SKM-1 (cell line): ENCODE measurements at regions not wholly inside any gene's neighbourhood (a gene's known extent, or its start where the extent isn't known, plus 50 kb on each side); places are given as distances from the start of the nearest gene placed in this dataset.
A peak's percentile ranks its signal among the peaks of the same experiment; 100 is the strongest.
"Not testable (repeated sequence)": the region's sequence is repeated elsewhere in the genome, so short reads cannot be mapped to it uniquely, and the experiment has no call there.

Source experiments
- DNase-seq: peaks from one replicate; lab custom pipeline; 2025; ENCODE audit not compliant: unreplicated experiment; lab: John Stamatoyannopoulos, UW

DNA sequence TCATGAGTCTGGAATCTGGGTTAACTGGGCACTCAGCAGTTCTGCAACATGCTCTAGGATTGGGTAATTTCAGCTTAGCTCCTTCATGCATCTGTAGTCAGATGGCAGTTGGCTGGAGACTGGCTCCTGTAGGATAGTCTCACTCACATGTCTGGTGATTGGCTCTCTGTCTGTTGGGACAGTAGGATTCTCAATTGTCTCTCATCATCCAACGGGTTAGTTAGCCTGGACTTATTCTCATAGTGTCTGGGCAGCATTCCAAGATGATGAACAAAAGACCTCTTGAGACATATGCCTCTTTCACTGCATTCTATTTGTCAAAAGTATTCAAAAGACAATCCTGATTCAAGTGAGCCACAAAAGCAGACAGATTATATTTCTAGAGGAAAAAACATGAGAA is 795.6 kb upstream of the GALNTL6 start:
- no peak for DNase-seq

- no peak for DNase-seq
Observed at GRCh38 chr4:171016145-171016544, 797.1 kb upstream of the GALNTL6 start.

DNA sequence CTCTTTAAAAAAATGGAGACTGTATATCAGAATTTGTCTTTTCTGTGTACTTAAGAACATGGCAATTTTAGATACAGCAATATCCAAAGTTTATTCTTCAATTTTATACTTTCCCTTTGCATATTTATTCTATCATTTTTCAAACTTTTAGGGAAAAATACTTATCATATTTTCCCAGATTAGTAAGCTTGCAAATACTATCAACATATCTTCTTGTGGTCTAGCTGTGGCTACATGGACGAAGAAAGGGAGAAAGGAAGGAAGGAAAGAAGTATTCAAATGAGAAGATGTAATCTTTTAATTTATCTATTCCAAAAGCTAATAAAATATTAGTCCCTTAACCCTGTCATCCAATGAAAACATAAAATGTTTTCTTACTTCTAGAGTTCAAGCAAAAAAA is 797.8 kb upstream of the GALNTL6 start:
- DNase-seq = no peak

DNA sequence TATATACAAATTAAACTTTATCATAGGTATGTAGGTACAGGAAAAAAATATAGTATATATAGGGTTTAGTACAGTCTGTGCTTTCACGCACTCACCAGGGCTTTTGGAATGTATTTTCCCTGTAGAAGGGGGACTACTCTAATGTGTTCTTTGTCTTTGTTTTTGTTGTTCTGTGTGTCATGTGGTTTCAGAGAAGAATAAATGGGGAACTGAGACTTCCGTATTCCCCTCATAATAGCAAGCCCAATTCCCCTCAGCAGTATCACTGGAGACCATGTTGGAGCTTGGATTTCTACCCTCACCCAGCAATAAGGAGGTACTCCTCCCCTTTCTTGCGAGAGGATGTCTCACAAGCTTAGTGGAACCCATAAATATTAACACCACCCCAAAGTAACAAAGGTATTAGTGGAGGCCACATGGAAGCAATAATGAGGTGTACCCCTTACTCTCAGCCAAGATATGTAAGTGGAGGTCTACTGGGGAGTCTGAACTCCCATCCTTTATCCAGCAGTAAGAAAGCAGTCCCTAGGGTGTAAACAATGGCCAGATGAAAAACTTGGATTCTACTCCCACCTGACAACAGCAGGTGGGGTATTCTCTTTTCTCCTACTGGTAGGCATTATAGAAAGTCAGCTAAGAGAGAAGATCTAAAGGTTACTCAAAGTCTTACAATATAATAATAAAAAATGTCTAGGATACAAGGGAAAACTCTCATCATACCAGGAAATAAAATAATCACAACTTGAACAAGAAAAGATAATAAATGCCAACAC is 805.4 kb upstream of the GALNTL6 start:
- DNase-seq = no peak

DNA sequence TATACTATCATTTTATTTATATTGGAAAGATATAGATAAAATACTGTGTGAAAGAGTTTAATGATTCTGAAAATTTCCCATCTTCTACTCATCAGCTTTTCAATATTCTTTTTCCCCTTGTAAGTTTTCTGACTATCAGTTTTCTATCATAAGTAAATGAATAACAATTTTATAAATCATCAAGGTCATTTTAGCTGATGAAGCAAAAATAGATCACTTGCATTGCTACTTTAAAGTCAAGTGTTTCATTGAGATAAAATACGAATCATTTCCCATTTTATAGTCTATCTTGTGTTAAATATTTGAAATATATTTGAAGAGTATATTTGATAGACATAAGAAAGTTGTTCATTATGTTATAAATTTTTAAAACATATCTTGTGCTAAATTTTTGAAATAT is 811.0 kb upstream of the GALNTL6 start:
- DNase-seq = no peak

DNA sequence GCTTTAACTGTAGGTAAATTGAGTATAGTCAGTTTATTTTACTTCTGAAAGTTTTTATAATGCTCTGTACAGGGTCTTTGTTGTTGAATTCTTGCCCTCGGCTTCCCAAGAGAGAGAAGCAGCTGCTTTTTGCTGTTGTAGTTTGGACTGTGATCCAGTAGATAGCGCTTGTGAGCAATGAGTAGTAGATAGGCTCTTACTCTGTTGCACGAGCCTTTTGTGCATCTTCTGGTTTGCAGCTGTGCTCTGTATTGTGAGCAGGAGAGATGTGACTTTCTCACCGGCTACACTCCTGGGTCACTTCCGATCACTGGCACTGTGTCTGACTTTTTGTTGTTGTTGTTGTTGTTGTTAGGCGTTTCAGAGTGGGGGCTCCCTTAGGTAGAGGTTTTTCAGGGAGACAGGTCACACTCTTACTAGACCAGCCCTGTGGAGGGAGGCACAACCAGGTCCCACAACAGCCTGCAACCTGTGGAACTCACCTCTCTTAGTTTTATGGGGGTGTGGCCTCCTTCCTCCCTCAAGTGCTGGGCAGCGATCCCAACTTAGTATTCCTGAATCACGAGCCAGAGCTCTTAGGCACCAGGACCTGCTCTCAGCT is 822.1 kb upstream of the GALNTL6 start:
- peak; percentile 4 for DNase-seq

GRCh38 chr4:170988446-170988845 is 824.8 kb upstream of the GALNTL6 start:
- DNase-seq = no peak

DNA sequence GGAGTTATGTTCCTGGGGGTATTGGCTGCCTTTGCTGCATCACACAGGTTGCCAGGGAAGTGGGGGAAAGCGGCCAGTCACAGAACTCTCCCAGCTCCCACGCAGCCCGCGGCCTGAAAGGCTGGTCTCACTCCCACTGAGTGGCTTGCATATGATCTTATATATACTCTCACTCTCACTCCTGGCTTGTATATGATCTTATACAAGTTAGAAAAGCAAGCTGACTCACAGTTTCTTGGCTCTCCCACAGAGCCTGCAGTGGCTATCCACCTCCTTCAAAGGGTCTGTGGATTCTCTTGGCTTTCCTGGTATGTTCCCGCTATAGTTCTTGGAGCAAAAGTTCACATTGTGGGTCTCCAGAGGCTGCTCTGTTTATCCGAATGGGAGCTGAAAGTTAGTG is 833.5 kb upstream of the GALNTL6 start:
- no peak for DNase-seq

GRCh38 chr4:170978990-170979389 is 834.2 kb upstream of the GALNTL6 start:
- no peak for DNase-seq

DNA sequence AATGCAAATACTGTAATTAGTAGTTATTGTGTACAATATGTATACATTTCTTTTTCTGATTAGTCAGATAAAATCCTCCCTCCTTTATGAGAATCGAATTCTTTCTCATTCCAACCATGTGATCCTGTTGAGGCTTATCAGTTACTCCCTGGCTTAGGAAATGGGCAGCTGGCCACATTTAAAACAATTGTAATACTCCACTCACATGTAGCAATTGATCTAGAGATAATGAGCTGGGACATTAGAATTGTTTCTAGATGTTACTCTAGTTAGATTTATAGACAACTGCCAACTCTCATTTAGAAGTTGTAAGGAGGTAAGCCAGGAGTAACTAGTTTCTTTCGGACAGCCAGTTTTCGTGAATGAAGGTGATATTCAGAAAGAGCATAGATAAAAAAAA is 859.3 kb upstream of the AADAT start:
- no peak for DNase-seq

- no peak for DNase-seq
Observed at GRCh38 chr4:170940043-170940724, 850.4 kb upstream of the AADAT start.

DNA sequence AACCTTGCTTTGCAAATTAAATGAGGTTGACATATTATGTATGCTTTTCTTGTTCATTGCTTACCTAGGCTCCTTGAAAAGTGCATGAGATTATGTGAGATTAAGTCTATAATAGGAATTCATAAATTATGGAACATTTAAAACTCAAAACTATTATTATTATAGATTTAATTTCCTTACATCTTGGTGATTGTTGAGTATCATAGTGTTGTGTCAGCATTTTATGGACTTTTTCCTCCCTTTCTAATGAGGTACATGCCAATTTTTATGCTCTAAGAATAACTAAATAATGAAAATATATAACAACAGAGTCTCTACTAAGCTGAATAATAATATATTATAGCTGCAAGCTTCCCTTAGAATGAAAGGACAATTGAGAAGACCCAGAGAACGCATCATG is 848.8 kb upstream of the AADAT start:
- DNase-seq = no peak

GRCh38 chr4:170931321-170931720 is 841.6 kb upstream of the AADAT start:
- DNase-seq = no peak

- DNase-seq = no peak
Observed at GRCh38 chr4:170888660-170889059, 798.9 kb upstream of the AADAT start.

DNA sequence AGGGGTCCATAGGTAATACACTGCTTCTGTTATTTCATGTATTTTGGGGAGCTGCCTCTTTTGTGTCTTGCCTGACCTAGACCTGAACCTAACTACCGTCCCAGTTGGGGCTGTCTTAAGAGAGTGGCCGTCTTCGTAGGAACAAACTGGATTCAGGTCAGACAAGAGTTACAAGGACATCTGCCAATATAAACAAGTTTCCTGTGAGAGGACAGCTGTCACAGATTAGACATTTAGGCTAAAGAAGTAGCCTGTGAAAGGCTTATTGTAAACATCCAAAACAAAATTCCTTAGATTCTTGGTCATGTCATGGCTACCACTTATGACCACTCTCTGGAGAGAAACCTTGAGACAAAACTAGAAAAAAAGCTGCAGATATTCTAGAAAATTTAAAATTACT is 797.6 kb upstream of the AADAT start:
- DNase-seq = no peak

DNA sequence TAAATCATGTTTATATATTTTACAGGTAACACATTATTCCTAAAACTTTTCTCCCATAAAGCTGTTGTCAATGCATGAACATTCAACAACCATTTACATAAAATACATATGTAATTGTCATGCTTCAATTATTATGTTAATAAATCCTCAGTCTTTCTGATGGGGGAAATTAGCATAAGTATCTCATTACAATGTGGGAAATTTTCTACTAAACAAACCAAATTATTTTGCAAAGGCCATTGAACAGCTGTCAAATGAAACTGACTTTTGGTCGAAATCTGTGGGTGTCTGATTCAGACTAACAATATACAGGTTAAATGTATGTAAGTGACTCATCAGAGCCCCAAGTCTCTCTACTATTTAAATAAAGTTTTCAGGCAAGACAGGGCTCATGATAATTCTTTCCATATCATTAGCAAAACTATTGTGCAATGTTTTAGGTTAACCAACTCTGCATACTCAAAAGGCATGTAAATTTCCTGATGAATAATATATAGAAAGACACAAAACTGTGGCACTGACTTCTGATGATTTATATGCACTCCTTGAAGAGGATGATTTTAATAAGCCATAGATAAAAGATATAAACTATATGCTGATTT is 795.3 kb upstream of the AADAT start:
- DNase-seq = no peak

GRCh38 chr4:170881646-170882045 is 791.9 kb upstream of the AADAT start:
- DNase-seq = not testable (repeated sequence)

GRCh38 chr4:170875868-170876267 is 786.1 kb upstream of the AADAT start:
- no peak for DNase-seq

- no peak for DNase-seq
Observed at GRCh38 chr4:170872794-170873193, 783.0 kb upstream of the AADAT start.

DNA sequence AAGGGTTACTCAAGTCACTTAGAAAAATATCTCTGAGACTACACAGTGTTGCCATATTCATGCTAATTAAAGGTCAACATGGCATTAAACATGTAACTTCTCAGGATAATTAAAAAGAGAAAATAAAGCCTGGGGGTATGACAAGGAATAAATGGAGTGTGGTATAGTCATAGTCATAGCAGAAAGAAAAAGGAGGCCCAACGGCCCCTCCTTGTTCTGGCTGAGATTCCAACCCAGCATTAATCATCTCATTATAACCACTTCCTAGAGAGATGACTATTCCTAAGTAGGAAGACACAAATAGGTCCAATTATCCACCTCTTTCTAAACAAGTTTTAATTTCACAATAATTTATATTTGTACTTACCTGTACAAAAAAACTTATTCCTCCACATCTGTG is 778.4 kb upstream of the AADAT start:
- no peak for DNase-seq

DNA sequence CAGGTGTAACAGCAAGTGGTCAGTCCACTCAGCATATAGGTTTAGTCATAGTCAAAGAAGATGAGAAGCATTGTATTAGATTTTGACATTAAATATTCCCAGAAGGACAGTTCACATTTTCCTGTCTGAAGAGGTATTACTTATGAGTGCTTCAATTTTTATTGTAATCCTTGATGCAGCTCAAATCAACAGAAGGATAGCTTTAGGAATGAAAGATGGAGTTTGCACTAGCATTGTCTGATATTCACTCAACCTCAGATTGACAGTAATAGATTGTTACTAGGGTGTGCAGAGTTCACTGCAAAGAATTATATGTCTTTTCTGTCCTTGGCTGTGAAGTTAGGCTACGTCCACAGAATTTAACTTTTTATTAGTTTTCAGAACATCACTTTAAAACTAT is 764.3 kb upstream of the AADAT start:
- DNase-seq = no peak

DNA sequence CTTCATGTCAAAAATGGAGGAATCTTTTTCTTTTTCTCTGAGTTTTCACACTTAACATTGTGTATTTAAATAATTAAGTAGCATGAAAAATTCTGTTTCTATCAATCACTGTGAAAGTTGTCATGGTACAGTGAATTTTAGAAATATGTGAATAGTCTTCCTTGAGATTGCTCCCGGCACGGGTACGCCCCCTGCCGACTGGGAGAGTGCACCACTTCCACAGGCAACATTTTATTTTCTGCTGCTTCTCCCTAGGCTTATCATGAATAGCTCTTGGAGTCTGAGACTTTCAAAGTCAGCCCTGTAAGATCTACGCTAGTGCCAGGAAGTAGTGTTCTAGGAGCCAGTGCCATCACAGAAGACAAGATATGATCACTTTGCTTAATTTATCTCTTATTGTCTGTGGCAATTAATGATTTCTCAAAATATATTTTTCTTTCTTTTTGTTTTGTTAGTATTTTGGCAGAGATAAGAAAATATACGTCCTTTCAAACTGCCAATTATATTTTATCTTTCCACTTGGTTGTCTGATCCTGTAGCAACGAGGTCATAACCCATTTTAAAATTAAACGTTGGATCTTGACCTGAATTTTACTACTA is 763.8 kb upstream of the AADAT start:
- DNase-seq = peak; percentile 50
